ENCODE measurements at regions not wholly inside any gene's neighbourhood (a gene's known extent, or its start where the extent isn't known, plus 50 kb on each side); places are given as distances from the start of the nearest gene placed in this dataset.

DNA sequence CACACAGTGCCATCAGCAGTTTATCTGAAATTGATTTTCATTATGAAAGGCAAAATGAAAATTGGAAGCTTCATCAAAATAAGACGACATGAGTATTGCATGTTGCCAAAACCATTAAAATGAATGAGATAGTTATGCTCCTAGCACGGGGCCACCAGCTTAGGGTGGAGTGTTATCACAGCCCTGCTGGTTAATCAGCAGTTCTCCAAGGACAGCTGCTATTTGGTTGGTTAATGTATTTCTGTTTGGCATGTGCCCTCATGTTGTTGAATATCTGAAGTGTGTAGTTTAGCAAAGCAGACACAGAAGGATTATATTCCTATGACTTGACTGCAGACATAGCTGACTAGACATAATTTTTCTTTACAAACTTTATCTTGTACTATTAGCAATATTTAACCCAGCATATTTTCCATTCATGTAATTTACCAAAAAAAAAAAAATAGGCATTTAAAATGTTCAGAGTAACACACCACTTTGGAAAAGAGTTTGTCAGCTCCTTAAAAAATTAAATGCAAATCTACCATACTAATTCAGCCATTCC, 98.6 kb upstream of the PIK3R1 start:
- TF ChIP-seq CTCF (IDR thresholded peaks at IDR 0.05 in 2 of 3, conservative IDR thresholded peaks at IDR 0.05 in 1 of 3; ENCODE audit: borderline replicate concordance in 1 of 3, insufficient read depth in 1 of 3, low read depth in 2 of 3, low read length in 2 of 3) (no peak), SIN3A (IDR thresholded peaks at IDR 0.05; ENCODE audit: low read depth) (no peak), POLR2AphosphoS5 (IDR thresholded peaks at IDR 0.05; ENCODE audit: low read depth, low read length) (no peak), CEBPB (IDR thresholded peaks at IDR 0.05; ENCODE audit: low read depth) (no peak), POLR2A (IDR thresholded peaks at IDR 0.05; ENCODE audit: borderline replicate concordance, extremely low read depth, insufficient read depth, insufficient read length) (no peak), RAD21 (IDR thresholded peaks at IDR 0.05; ENCODE audit: low read depth) (no peak), ATF3 (IDR thresholded peaks at IDR 0.05) (no peak)
- TF ChIP-seq, protein P1, sequence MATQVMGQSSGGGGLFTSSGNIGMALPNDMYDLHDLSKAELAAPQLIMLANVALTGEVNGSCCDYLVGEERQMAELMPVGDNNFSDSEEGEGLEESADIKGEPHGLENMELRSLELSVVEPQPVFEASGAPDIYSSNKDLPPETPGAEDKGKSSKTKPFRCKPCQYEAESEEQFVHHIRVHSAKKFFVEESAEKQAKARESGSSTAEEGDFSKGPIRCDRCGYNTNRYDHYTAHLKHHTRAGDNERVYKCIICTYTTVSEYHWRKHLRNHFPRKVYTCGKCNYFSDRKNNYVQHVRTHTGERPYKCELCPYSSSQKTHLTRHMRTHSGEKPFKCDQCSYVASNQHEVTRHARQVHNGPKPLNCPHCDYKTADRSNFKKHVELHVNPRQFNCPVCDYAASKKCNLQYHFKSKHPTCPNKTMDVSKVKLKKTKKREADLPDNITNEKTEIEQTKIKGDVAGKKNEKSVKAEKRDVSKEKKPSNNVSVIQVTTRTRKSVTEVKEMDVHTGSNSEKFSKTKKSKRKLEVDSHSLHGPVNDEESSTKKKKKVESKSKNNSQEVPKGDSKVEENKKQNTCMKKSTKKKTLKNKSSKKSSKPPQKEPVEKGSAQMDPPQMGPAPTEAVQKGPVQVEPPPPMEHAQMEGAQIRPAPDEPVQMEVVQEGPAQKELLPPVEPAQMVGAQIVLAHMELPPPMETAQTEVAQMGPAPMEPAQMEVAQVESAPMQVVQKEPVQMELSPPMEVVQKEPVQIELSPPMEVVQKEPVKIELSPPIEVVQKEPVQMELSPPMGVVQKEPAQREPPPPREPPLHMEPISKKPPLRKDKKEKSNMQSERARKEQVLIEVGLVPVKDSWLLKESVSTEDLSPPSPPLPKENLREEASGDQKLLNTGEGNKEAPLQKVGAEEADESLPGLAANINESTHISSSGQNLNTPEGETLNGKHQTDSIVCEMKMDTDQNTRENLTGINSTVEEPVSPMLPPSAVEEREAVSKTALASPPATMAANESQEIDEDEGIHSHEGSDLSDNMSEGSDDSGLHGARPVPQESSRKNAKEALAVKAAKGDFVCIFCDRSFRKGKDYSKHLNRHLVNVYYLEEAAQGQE (IDR thresholded peaks at IDR 0.05; ENCODE audit: low read depth) = no peak
- TF ChIP-seq, protein P2, sequence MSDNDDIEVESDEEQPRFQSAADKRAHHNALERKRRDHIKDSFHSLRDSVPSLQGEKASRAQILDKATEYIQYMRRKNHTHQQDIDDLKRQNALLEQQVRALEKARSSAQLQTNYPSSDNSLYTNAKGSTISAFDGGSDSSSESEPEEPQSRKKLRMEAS (IDR thresholded peaks at IDR 0.05) = no peak
